GM23338 (cell line): ENCODE measurements at regions not wholly inside any gene's neighbourhood (a gene's known extent, or its start where the extent isn't known, plus 50 kb on each side); places are given as distances from the start of the nearest gene placed in this dataset.

ENCODE experiments used
- ATAC-seq: fragments of 200-7000 bp; cut with Tn5 transposase; 3 replicates; pipeline ENCODE4 v1.9.1; 2020
- DNase-seq: peaks from one replicate; pipeline ENCODE4 v3.0.0-alpha.2; 2015; ENCODE audit warnings: low spot score
- H2AFZ ChIP-seq: fragments of 200-600 bp; sonication (generic); 2 replicates; pipeline ENCODE4 v1.8.0; 2016; ENCODE audit warnings: antibody characterized with exemption, mild to moderate bottlenecking, moderate library complexity
- H3F3A ChIP-seq: fragments of 200-600 bp; sonication (generic); replicated peaks from 2 replicates; pipeline ENCODE4 v1.8.0; 2017; ENCODE audit warnings: antibody characterized with exemption, mixed run types, low read depth
- H3K27ac ChIP-seq: fragments of 200-600 bp; sonication (generic); 2 replicates; pipeline ENCODE4 v1.6.1; 2016; ENCODE audit warnings: low read depth
- H3K27me3 ChIP-seq: fragments of 200-600 bp; sonication (generic); 2 replicates; pipeline ENCODE4 v1.8.0; 2016; ENCODE audit warnings: mild to moderate bottlenecking, mixed run types, moderate library complexity; ENCODE audit not compliant: insufficient read depth
- H3K36me3 ChIP-seq: fragments of 200-600 bp; sonication (generic); 2 replicates; pipeline ENCODE4 v1.8.0; 2016; ENCODE audit warnings: mild to moderate bottlenecking; ENCODE audit not compliant: insufficient read depth
- H3K4me1 ChIP-seq: fragments of 200-600 bp; sonication (generic); 2 replicates; pipeline ENCODE4 v1.8.0; 2016; ENCODE audit warnings: mild to moderate bottlenecking, moderate library complexity; ENCODE audit not compliant: insufficient read depth
- H3K4me2 ChIP-seq: fragments of 200-600 bp; sonication (generic); 2 replicates; pipeline ENCODE4 v1.7.1; 2017; ENCODE audit warnings: mixed run types
- H3K4me3 ChIP-seq: fragments of 200-600 bp; sonication (generic); 2 replicates; pipeline ENCODE4 v1.6.1; 2016; ENCODE audit warnings: mixed run types
- H3K79me2 ChIP-seq: fragments of 200-600 bp; sonication (generic); replicated peaks from 2 replicates; pipeline ENCODE4 v1.8.0; 2017; ENCODE audit warnings: mild to moderate bottlenecking; ENCODE audit not compliant: insufficient read depth
- H3K9me2 ChIP-seq: fragments of 200-600 bp; sonication (generic); 2 replicates; pipeline ENCODE4 v1.8.0; 2017; ENCODE audit not compliant: insufficient read depth
- H4K20me1 ChIP-seq: fragments of 200-600 bp; sonication (generic); replicated peaks from 2 replicates; pipeline ENCODE4 v1.8.0; 2017; ENCODE audit warnings: mild to moderate bottlenecking; ENCODE audit not compliant: insufficient read depth
- H3K27ac Mint-ChIP-seq: 2 replicates; pipeline ENCODE4 v1.8.0; 2020; ENCODE audit warnings: inconsistent platforms, mild to moderate bottlenecking, moderate library complexity, mixed read lengths
- H3K27me3 Mint-ChIP-seq: 3 replicates; pipeline ENCODE4 v1.8.0; 2022; ENCODE audit warnings: low read depth, mild to moderate bottlenecking, moderate library complexity, mixed read lengths, inconsistent platforms; ENCODE audit not compliant: insufficient read depth, poor library complexity
- H3K36me3 Mint-ChIP-seq: 3 replicates; pipeline ENCODE4 v1.8.0; 2021; ENCODE audit warnings: low read depth, mild to moderate bottlenecking, inconsistent platforms, moderate library complexity, mixed read lengths
- H3K4me1 Mint-ChIP-seq: 3 replicates; pipeline ENCODE4 v1.8.0; 2020; ENCODE audit warnings: mild to moderate bottlenecking, inconsistent platforms, mixed read lengths
- H3K4me3 Mint-ChIP-seq: 3 replicates; pipeline ENCODE4 v1.8.0; 2021; ENCODE audit warnings: moderate library complexity, mild to moderate bottlenecking, inconsistent platforms, mixed read lengths
- H3K9me3 Mint-ChIP-seq: 3 replicates; pipeline ENCODE4 v1.8.0; 2020; ENCODE audit warnings: moderate library complexity, mild to moderate bottlenecking, inconsistent platforms, mixed read lengths
- CREB1 ChIP-seq: fragments of 250-450 bp; sonication (Bioruptor Pico); IDR thresholded peaks from 2 replicates; pipeline ENCODE4 v1.5.0; 2020; ENCODE audit warnings: low read depth, mild to moderate bottlenecking, moderate library complexity
- CTCF ChIP-seq, 2 experiments: fragments of 200-600 bp in 1 of 2; sonication (generic) in 1 of 2; conservative IDR thresholded peaks; 2 replicates each; pipeline versions ENCODE4 v1.5.1 to v1.6.1; 2016 to 2017; ENCODE audit warnings: antibody characterized with exemption in 2 of 2, low read depth in 2 of 2, mild to moderate bottlenecking in 2 of 2, moderate library complexity in 1 of 2
- ETS1 ChIP-seq: IDR thresholded peaks from 2 replicates; pipeline ENCODE4 v1.6.1; 2016; ENCODE audit warnings: antibody characterized with exemption
- EZH2 ChIP-seq: fragments of 200-600 bp; sonication (generic); IDR thresholded peaks from one replicate; pipeline ENCODE4 v1.8.0; 2017; ENCODE audit warnings: antibody characterized with exemption, mild to moderate bottlenecking, low read depth; ENCODE audit not compliant: unreplicated experiment
- EZH2phosphoT487 ChIP-seq: fragments of 200-600 bp; sonication (generic); IDR thresholded peaks from one replicate; pipeline ENCODE4 v1.8.1; 2018; ENCODE audit warnings: antibody characterized with exemption; ENCODE audit not compliant: unreplicated experiment
- JUNB ChIP-seq: IDR thresholded peaks from one replicate; pipeline ENCODE4 v1.6.1; 2016; ENCODE audit warnings: antibody characterized with exemption; ENCODE audit not compliant: unreplicated experiment
- POLR2AphosphoS5 ChIP-seq: IDR thresholded peaks from 2 replicates; pipeline ENCODE4 v1.6.1; 2016; ENCODE audit warnings: antibody characterized with exemption, low read depth
- REST ChIP-seq: IDR thresholded peaks from one replicate; pipeline ENCODE4 v1.6.1; 2018; ENCODE audit warnings: antibody characterized with exemption; ENCODE audit not compliant: unreplicated experiment
- STAT1 ChIP-seq: IDR thresholded peaks from one replicate; pipeline ENCODE4 v1.6.1; 2016; ENCODE audit warnings: antibody characterized with exemption; ENCODE audit not compliant: unreplicated experiment
- ZNF331 ChIP-seq: fragments of 250-450 bp; sonication (Bioruptor Pico); IDR thresholded peaks from 2 replicates; pipeline ENCODE4 v1.5.0; 2020; ENCODE audit warnings: low read depth, mild to moderate bottlenecking, moderate library complexity

GRCh38 chr7:38052786-38053185, 125.3 kb upstream of the STARD3NL start (continued):
- no peak for TF ChIP-seq ETS1
- no peak for TF ChIP-seq EZH2phosphoT487
- no peak for TF ChIP-seq ZNF331 (CRISPR knock-in tag)
- TF ChIP-seq EZH2: no peak
- TF ChIP-seq JUNB: no peak
- no peak for TF ChIP-seq CTCF (conservative IDR thresholded peaks at IDR 0.05; ENCODE audit: low read depth in 2 of 2)

- Histone ChIP-seq H3K4me1 (peaks cover 10% of the 10 kb centered on the region), H4K20me1 (no peaks in the 10 kb centered on the region), H3F3A (no peaks in the 10 kb centered on the region), H3K79me2 (no peaks in the 10 kb centered on the region), H3K27me3 (no peaks in the 10 kb centered on the region), H3K4me2 (no peak overlapping the region), H3K4me3 (no peak overlapping the region), H3K36me3 (peaks cover 1% of the 10 kb centered on the region; the same call in 1 of the 2 replicates), H3K9me2 (no peaks in the 10 kb centered on the region), H3K27ac (no peak overlapping the region), H2AFZ (0 out of 2 replicates have a peak overlapping the region, but pooled peaks have one; percentile 52)
- TF ChIP-seq STAT1 (no peak), CREB1 (CRISPR knock-in tag) (no peak), POLR2AphosphoS5 (no peak), EZH2 (no peak), ZNF331 (CRISPR knock-in tag) (no peak), REST (no peak), EZH2phosphoT487 (no peak)
- Mint-ChIP-seq H3K4me3 (no peak overlapping the region), H3K27me3 (no peaks in the 10 kb centered on the region), H3K27ac (no peak overlapping the region), H3K36me3 (peaks cover 9% of the 10 kb centered on the region), H3K9me3 (peaks cover 21% of the 10 kb centered on the region), H3K4me1 (peaks cover 13% of the 10 kb centered on the region; the same call in 2 of the 3 replicates)
- ATAC-seq: peak; percentile 61
- peak; percentile 21 for DNase-seq
These were observed 123.8 kb upstream of the STARD3NL start for GRCh38 chr7:38054199-38054598.
